ENCODE measurements at regions not wholly inside any gene's neighbourhood (a gene's known extent, or its start where the extent isn't known, plus 50 kb on each side); places are given as distances from the start of the nearest gene placed in this dataset.

- no peak for TF ChIP-seq CTCF (conservative IDR thresholded peaks at IDR 0.05; ENCODE audit: low read depth)
- no peak overlapping the region for H3K27ac ChIP-seq
- ChIA-PET POLR2A (ENCODE audit: low non-redundant PET) (no interaction called here), CTCF (no interaction called here)
- DNase-seq (ENCODE audit: low spot score): no peak
Measured at GRCh38 chr13:78145276-78145675, 226.6 kb upstream of the EDNRB start.

- no peak for DNase-seq (ENCODE audit: low spot score)
- TF ChIP-seq CTCF (conservative IDR thresholded peaks at IDR 0.05; ENCODE audit: low read depth): no peak
- CTCF ChIA-PET: interaction anchor here (0.6 to 1.3 kb wide), 2 partner anchors 18 to 839 kb away, joined by 3 to 4 read pairs; no protein-coding TSS in a partner anchor
- POLR2A ChIA-PET (ENCODE audit: low non-redundant PET): no interaction called here
- no peak overlapping the region for H3K27ac ChIP-seq
Measured at GRCh38 chr13:78139765-78140164, 221.1 kb upstream of the EDNRB start.

GRCh38 chr13:78138756-78139155 is 220.1 kb upstream of the EDNRB start:
- no peak overlapping the region for H3K27ac ChIP-seq
- no peak for DNase-seq (ENCODE audit: low spot score)
- TF ChIP-seq CTCF (conservative IDR thresholded peaks at IDR 0.05; ENCODE audit: low read depth): no peak
- POLR2A ChIA-PET (ENCODE audit: low non-redundant PET): no interaction called here
- CTCF ChIA-PET: interaction anchor here (1.3 to 1.8 kb wide), 2 partner anchors 838 to 840 kb away, joined by 4 to 8 read pairs; no protein-coding TSS in a partner anchor

- peak; percentile 76 for TF ChIP-seq CTCF (conservative IDR thresholded peaks at IDR 0.05; ENCODE audit: low read depth)
- POLR2A ChIA-PET (ENCODE audit: low non-redundant PET): no interaction called here
- H3K27ac ChIP-seq: no peak overlapping the region
- DNase-seq (ENCODE audit: low spot score): peak; percentile 46
- CTCF ChIA-PET: interaction anchor here (0.5 to 1.8 kb wide), 10 partner anchors 10 to 841 kb away, joined by 3 to 8 read pairs (median 4); no protein-coding TSS in a partner anchor
Measured at GRCh38 chr13:78137404-78138142, 218.9 kb upstream of the EDNRB start.

GRCh38 chr13:78136966-78137365 is 218.3 kb upstream of the EDNRB start:
- ChIA-PET POLR2A (ENCODE audit: low non-redundant PET) (no interaction called here), CTCF (interaction anchor here (1.7 to 1.8 kb wide), 2 partner anchors 840 to 841 kb away, joined by 8 read pairs; no protein-coding TSS in a partner anchor)
- no peak overlapping the region for H3K27ac ChIP-seq
- DNase-seq (ENCODE audit: low spot score): no peak
- no peak for TF ChIP-seq CTCF (conservative IDR thresholded peaks at IDR 0.05; ENCODE audit: low read depth)

- no peak for DNase-seq (ENCODE audit: low spot score)
- no peak for TF ChIP-seq CTCF (conservative IDR thresholded peaks at IDR 0.05; ENCODE audit: low read depth)
- ChIA-PET CTCF (interaction anchor here (0.6 to 1.1 kb wide), 5 partner anchors 12 to 1294 kb away, joined by 4 to 9 read pairs (median 4); no protein-coding TSS in a partner anchor), POLR2A (ENCODE audit: low non-redundant PET) (no interaction called here)
- H3K27ac ChIP-seq: no peak overlapping the region
Measured at GRCh38 chr13:78133511-78133910, 214.9 kb upstream of the EDNRB start.
